Neural cell (in vitro differentiated cells): ENCODE measurements at regions not wholly inside any gene's neighbourhood (a gene's known extent, or its start where the extent isn't known, plus 50 kb on each side); places are given as distances from the start of the nearest gene placed in this dataset.

Experiments
- H2AFZ ChIP-seq: fragments of 200-600, 300-800 bp; sonication (generic), shearing (Covaris generic); 2 replicates; pipeline ENCODE4 v1.6.0; 2014; ENCODE audit warnings: low read depth, mild to moderate bottlenecking, antibody characterized with exemption, low read length, moderate library complexity
- H3F3A ChIP-seq: fragments of 200-600 bp; shearing (Covaris generic); 2 replicates; pipeline ENCODE4 v1.6.1; 2016; ENCODE audit warnings: mild to moderate bottlenecking, moderate library complexity, mixed read lengths, antibody characterized with exemption, low read length; ENCODE audit not compliant: insufficient read depth, poor library complexity, severe bottlenecking
- H3K27ac ChIP-seq: fragments of 200-600, 300-800 bp; sonication (generic), shearing (Covaris generic); 2 replicates; pipeline ENCODE4 v1.5.1; 2014; ENCODE audit warnings: mild to moderate bottlenecking, low read length, moderate library complexity
- H3K27me3 ChIP-seq: fragments of 300-800, 200-600 bp; sonication (generic), shearing (Covaris generic); 2 replicates; pipeline ENCODE4 v1.6.0; 2014; ENCODE audit warnings: mild to moderate bottlenecking, low read depth, low read length, moderate library complexity; ENCODE audit not compliant: insufficient read depth
- H3K36me3 ChIP-seq: fragments of 300-800, 200-600 bp; sonication (generic), shearing (Covaris generic); 2 replicates; pipeline ENCODE4 v1.5.1; 2014; ENCODE audit warnings: mild to moderate bottlenecking, antibody characterized with exemption, low read length, moderate library complexity; ENCODE audit not compliant: insufficient read depth
- H3K4me2 ChIP-seq: fragments of 300-800, 200-600 bp; sonication (generic), shearing (Covaris generic); 2 replicates; pipeline ENCODE4 v1.6.0; 2014; ENCODE audit warnings: mild to moderate bottlenecking, low read length
- H3K4me3 ChIP-seq: fragments of 300-800, 200-600 bp; sonication (generic), shearing (Covaris generic); 2 replicates; pipeline ENCODE4 v1.5.1; 2014; ENCODE audit warnings: mild to moderate bottlenecking, low read length, moderate library complexity
- H3K79me2 ChIP-seq: fragments of 200-600 bp; shearing (Covaris generic); replicated peaks from 2 replicates; pipeline ENCODE4 v1.6.0; 2014; ENCODE audit warnings: mild to moderate bottlenecking, low read length, moderate library complexity; ENCODE audit not compliant: insufficient read depth
- H3K9ac ChIP-seq: fragments of 300-800, 200-600 bp; sonication (generic), shearing (Covaris generic); 2 replicates; pipeline ENCODE4 v1.6.1; 2016; ENCODE audit warnings: mild to moderate bottlenecking, low read length, mixed read lengths
- H3K9me2 ChIP-seq: fragments of 200-600 bp; shearing (Covaris generic); 2 replicates; pipeline ENCODE4 v1.6.1; 2016; ENCODE audit warnings: mild to moderate bottlenecking, low read length, mixed read lengths; ENCODE audit not compliant: insufficient read depth
- H3K9me3 ChIP-seq: fragments of 200-600, 300-800 bp; sonication (generic), shearing (Covaris generic); 2 replicates; pipeline ENCODE4 v1.6.1; 2016; ENCODE audit warnings: mild to moderate bottlenecking, mixed run types, low read length, moderate library complexity, mixed read lengths
- H4K20me1 ChIP-seq: fragments of 200-600 bp; shearing (Covaris generic); 2 replicates; pipeline ENCODE4 v1.6.1; 2016; ENCODE audit warnings: mild to moderate bottlenecking, mixed run types; ENCODE audit not compliant: insufficient read depth
- CTCF ChIP-seq: fragments of 450-650 bp; IDR thresholded peaks from 2 replicates; pipeline ENCODE4 v1.5.1; 2014; ENCODE audit warnings: antibody characterized with exemption, mild to moderate bottlenecking, moderate library complexity; ENCODE audit not compliant: poor library complexity, severe bottlenecking
- EP300 ChIP-seq: fragments of 450-650 bp; conservative IDR thresholded peaks from 2 replicates; pipeline ENCODE4 v1.6.1; 2014; ENCODE audit warnings: antibody characterized with exemption, mild to moderate bottlenecking, moderate library complexity; ENCODE audit not compliant: poor library complexity, severe bottlenecking
- EZH2 ChIP-seq: fragments of 200-600, 300-800 bp; shearing (Covaris generic), sonication (generic); IDR thresholded peaks from 2 replicates; pipeline ENCODE4 v1.6.1; 2014; ENCODE audit warnings: antibody characterized with exemption, low read length, borderline replicate concordance, mild to moderate bottlenecking; ENCODE audit not compliant: insufficient read depth, poor library complexity, severe bottlenecking
- MXI1 ChIP-seq: fragments of 450-650 bp; conservative IDR thresholded peaks from 2 replicates; pipeline ENCODE4 v1.6.1; 2014; ENCODE audit warnings: antibody characterized with exemption, mild to moderate bottlenecking; ENCODE audit not compliant: poor library complexity, severe bottlenecking
- POLR2AphosphoS5 ChIP-seq: IDR thresholded peaks from 2 replicates; pipeline ENCODE4 v1.6.1; 2012
- RAD21 ChIP-seq: fragments of 450-650 bp; conservative IDR thresholded peaks from 2 replicates; pipeline ENCODE4 v1.6.1; 2014; ENCODE audit warnings: antibody characterized with exemption, mild to moderate bottlenecking, moderate library complexity
- SMC3 ChIP-seq: fragments of 450-650 bp; conservative IDR thresholded peaks from 2 replicates; pipeline ENCODE4 v1.6.1; 2014; ENCODE audit warnings: antibody characterized with exemption, mild to moderate bottlenecking, moderate library complexity; ENCODE audit not compliant: poor library complexity
- TAF1 ChIP-seq: IDR thresholded peaks from 2 replicates; pipeline ENCODE4 v1.6.1; 2012; ENCODE audit warnings: low read depth
- TF ChIP-seq, protein P1 (sequence below): IDR thresholded peaks from 2 replicates; pipeline ENCODE4 v1.6.1; 2012; ENCODE audit warnings: borderline replicate concordance

DNA sequence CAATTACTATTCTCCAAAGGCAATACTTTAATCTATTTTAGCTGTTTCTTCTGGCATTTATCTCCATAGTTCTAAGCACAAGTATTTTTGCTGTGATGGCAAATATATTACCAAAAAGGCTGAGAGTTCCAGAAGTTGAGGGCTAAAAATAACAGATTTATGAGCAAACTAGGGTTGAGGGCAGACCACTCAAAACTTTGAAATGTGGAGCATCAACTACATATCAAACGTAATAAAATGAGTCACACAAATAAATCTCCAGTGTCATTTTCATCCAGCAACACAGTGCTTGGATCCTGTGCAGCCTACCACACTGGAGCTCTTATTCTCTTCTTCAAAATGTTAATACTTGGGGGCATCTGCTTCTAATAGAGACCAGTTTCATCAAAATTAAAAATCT, 163.9 kb downstream of the HS3ST1 start:
- no peak overlapping the region for H2AFZ ChIP-seq
- no peak overlapping the region for H3K9ac ChIP-seq
- H4K20me1 ChIP-seq: no peaks in the 10 kb centered on the region
- H3K36me3 ChIP-seq: no peaks in the 10 kb centered on the region
- no peaks in the 10 kb centered on the region for H3F3A ChIP-seq
- H3K79me2 ChIP-seq: no peaks in the 10 kb centered on the region
- H3K4me2 ChIP-seq: no peak overlapping the region
- TF ChIP-seq RAD21: no peak
- TF ChIP-seq SMC3: no peak
- no peak for TF ChIP-seq EP300
- TF ChIP-seq EZH2: no peak
- TF ChIP-seq, protein P1, sequence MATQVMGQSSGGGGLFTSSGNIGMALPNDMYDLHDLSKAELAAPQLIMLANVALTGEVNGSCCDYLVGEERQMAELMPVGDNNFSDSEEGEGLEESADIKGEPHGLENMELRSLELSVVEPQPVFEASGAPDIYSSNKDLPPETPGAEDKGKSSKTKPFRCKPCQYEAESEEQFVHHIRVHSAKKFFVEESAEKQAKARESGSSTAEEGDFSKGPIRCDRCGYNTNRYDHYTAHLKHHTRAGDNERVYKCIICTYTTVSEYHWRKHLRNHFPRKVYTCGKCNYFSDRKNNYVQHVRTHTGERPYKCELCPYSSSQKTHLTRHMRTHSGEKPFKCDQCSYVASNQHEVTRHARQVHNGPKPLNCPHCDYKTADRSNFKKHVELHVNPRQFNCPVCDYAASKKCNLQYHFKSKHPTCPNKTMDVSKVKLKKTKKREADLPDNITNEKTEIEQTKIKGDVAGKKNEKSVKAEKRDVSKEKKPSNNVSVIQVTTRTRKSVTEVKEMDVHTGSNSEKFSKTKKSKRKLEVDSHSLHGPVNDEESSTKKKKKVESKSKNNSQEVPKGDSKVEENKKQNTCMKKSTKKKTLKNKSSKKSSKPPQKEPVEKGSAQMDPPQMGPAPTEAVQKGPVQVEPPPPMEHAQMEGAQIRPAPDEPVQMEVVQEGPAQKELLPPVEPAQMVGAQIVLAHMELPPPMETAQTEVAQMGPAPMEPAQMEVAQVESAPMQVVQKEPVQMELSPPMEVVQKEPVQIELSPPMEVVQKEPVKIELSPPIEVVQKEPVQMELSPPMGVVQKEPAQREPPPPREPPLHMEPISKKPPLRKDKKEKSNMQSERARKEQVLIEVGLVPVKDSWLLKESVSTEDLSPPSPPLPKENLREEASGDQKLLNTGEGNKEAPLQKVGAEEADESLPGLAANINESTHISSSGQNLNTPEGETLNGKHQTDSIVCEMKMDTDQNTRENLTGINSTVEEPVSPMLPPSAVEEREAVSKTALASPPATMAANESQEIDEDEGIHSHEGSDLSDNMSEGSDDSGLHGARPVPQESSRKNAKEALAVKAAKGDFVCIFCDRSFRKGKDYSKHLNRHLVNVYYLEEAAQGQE: no peak
- no peak for TF ChIP-seq MXI1
- TF ChIP-seq TAF1: no peak
- no peak for TF ChIP-seq CTCF
- no peak for TF ChIP-seq POLR2AphosphoS5
- H3K9me2 ChIP-seq: no peaks in the 10 kb centered on the region
- H3K4me3 ChIP-seq: no peak overlapping the region
- no peak overlapping the region for H3K27ac ChIP-seq
- H3K27me3 ChIP-seq: no peaks in the 10 kb centered on the region
- no peaks in the 10 kb centered on the region for H3K9me3 ChIP-seq

- H3K9ac ChIP-seq: no peak overlapping the region
- H3K36me3 ChIP-seq: no peaks in the 10 kb centered on the region
- H4K20me1 ChIP-seq: no peaks in the 10 kb centered on the region
- no peaks in the 10 kb centered on the region for H3K79me2 ChIP-seq
- no peak overlapping the region for H2AFZ ChIP-seq
- H3K9me3 ChIP-seq: no peaks in the 10 kb centered on the region
- H3K9me2 ChIP-seq: no peaks in the 10 kb centered on the region
- no peaks in the 10 kb centered on the region for H3F3A ChIP-seq
- H3K4me2 ChIP-seq: no peak overlapping the region
- H3K27me3 ChIP-seq: no peaks in the 10 kb centered on the region
- no peak overlapping the region for H3K4me3 ChIP-seq
- no peak overlapping the region for H3K27ac ChIP-seq
- TF ChIP-seq, protein P1: no peak
- TF ChIP-seq CTCF: no peak
- TF ChIP-seq MXI1: no peak
- TF ChIP-seq EP300: no peak
- TF ChIP-seq RAD21: no peak
Measured at GRCh38 chr4:11264346-11264745, 164.3 kb downstream of the HS3ST1 start.
